ENCODE measurements at regions not wholly inside any gene's neighbourhood (a gene's known extent, or its start where the extent isn't known, plus 50 kb on each side); places are given as distances from the start of the nearest gene placed in this dataset.

DNA sequence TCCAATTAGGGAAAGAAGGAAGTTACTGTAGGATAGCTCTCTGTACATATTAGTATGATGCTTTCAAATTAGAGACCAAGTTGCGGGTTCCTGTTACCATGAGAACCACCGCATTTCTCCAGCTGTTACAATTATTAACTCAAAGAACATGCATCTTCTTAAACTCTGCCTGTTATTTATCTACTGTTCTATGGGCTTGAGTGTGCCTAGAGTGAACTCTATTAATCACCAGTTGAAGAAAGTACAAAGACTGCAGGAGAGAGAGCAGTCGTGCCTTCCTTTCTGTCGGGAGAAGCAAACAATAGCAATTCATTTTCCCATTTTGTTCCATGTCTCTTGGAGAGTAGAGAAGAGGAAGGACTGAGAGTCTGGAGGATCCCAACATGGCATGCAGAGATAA, 1071.2 kb downstream of the TYW1 start:
- no peak for TF ChIP-seq POLR2AphosphoS5 (IDR thresholded peaks at IDR 0.05)
- TF ChIP-seq, protein P1, sequence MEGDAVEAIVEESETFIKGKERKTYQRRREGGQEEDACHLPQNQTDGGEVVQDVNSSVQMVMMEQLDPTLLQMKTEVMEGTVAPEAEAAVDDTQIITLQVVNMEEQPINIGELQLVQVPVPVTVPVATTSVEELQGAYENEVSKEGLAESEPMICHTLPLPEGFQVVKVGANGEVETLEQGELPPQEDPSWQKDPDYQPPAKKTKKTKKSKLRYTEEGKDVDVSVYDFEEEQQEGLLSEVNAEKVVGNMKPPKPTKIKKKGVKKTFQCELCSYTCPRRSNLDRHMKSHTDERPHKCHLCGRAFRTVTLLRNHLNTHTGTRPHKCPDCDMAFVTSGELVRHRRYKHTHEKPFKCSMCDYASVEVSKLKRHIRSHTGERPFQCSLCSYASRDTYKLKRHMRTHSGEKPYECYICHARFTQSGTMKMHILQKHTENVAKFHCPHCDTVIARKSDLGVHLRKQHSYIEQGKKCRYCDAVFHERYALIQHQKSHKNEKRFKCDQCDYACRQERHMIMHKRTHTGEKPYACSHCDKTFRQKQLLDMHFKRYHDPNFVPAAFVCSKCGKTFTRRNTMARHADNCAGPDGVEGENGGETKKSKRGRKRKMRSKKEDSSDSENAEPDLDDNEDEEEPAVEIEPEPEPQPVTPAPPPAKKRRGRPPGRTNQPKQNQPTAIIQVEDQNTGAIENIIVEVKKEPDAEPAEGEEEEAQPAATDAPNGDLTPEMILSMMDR (IDR thresholded peaks at IDR 0.05) = no peak
